ENCODE measurements at regions not wholly inside any gene's neighbourhood (a gene's known extent, or its start where the extent isn't known, plus 50 kb on each side); places are given as distances from the start of the nearest gene placed in this dataset.

- H3K9ac ChIP-seq (ENCODE audit: low read depth, low read length): no peak overlapping the region
- no peaks in the 10 kb centered on the region for H3K4me1 ChIP-seq (ENCODE audit: insufficient read depth, low read length)
- H3K36me3 ChIP-seq (ENCODE audit: insufficient read depth, low read length): no peaks in the 10 kb centered on the region
- no peaks in the 10 kb centered on the region for H3K9me3 ChIP-seq (ENCODE audit: control insufficient read depth, insufficient read depth, low read length)
Measured at GRCh38 chr18:22723221-22723620, 209.9 kb upstream of the RBBP8 start.

- Histone ChIP-seq H3K36me3 (ENCODE audit: insufficient read depth, low read length) (no peaks in the 10 kb centered on the region), H3K9ac (ENCODE audit: low read depth, low read length) (no peak overlapping the region), H3K9me3 (ENCODE audit: control insufficient read depth, insufficient read depth, low read length) (no peaks in the 10 kb centered on the region), H3K4me1 (ENCODE audit: insufficient read depth, low read length) (no peaks in the 10 kb centered on the region)
Measured at GRCh38 chr18:22723773-22724172, 209.4 kb upstream of the RBBP8 start.

GRCh38 chr18:22726469-22726868 is 206.7 kb upstream of the RBBP8 start:
- Histone ChIP-seq H3K36me3 (ENCODE audit: insufficient read depth, low read length) (no peaks in the 10 kb centered on the region), H3K9ac (ENCODE audit: low read depth, low read length) (no peak overlapping the region), H3K9me3 (ENCODE audit: control insufficient read depth, insufficient read depth, low read length) (no peaks in the 10 kb centered on the region), H3K4me1 (ENCODE audit: insufficient read depth, low read length) (no peaks in the 10 kb centered on the region)

GRCh38 chr18:22728016-22728415 is 205.1 kb upstream of the RBBP8 start:
- H3K36me3 ChIP-seq (ENCODE audit: insufficient read depth, low read length): no peaks in the 10 kb centered on the region
- no peak overlapping the region for H3K9ac ChIP-seq (ENCODE audit: low read depth, low read length)
- no peaks in the 10 kb centered on the region for H3K4me1 ChIP-seq (ENCODE audit: insufficient read depth, low read length)
- no peaks in the 10 kb centered on the region for H3K9me3 ChIP-seq (ENCODE audit: control insufficient read depth, insufficient read depth, low read length)

GRCh38 chr18:22728481-22729105 is 204.5 kb upstream of the RBBP8 start:
- Histone ChIP-seq H3K9me3 (ENCODE audit: control insufficient read depth, insufficient read depth, low read length) (no peaks in the 10 kb centered on the region), H3K36me3 (ENCODE audit: insufficient read depth, low read length) (no peaks in the 10 kb centered on the region), H3K9ac (ENCODE audit: low read depth, low read length) (no peak overlapping the region), H3K4me1 (ENCODE audit: insufficient read depth, low read length) (no peaks in the 10 kb centered on the region)

- H3K9me3 ChIP-seq (ENCODE audit: control insufficient read depth, insufficient read depth, low read length): no peaks in the 10 kb centered on the region
Measured at GRCh38 chr18:22731398-22731797, 201.7 kb upstream of the RBBP8 start.

GRCh38 chr18:22734105-22734661 is 198.9 kb upstream of the RBBP8 start:
- Histone ChIP-seq H3K36me3 (ENCODE audit: insufficient read depth, low read length) (no peaks in the 10 kb centered on the region), H3K9me3 (ENCODE audit: control insufficient read depth, insufficient read depth, low read length) (no peaks in the 10 kb centered on the region), H3K4me1 (ENCODE audit: insufficient read depth, low read length) (no peaks in the 10 kb centered on the region), H3K9ac (ENCODE audit: low read depth, low read length) (no peak overlapping the region)

More at GRCh38 chr18:22731398-22731797, 201.7 kb upstream of the RBBP8 start:
- no peak overlapping the region for H3K9ac ChIP-seq (ENCODE audit: low read depth, low read length)
- no peaks in the 10 kb centered on the region for H3K4me1 ChIP-seq (ENCODE audit: insufficient read depth, low read length)
- H3K36me3 ChIP-seq (ENCODE audit: insufficient read depth, low read length): no peaks in the 10 kb centered on the region

- H3K9ac ChIP-seq (ENCODE audit: low read depth, low read length): no peak overlapping the region
- H3K9me3 ChIP-seq (ENCODE audit: control insufficient read depth, insufficient read depth, low read length): no peaks in the 10 kb centered on the region
- no peaks in the 10 kb centered on the region for H3K36me3 ChIP-seq (ENCODE audit: insufficient read depth, low read length)
- H3K4me1 ChIP-seq (ENCODE audit: insufficient read depth, low read length): no peaks in the 10 kb centered on the region
Measured at GRCh38 chr18:22734791-22735627, 198.1 kb upstream of the RBBP8 start.

- no peaks in the 10 kb centered on the region for H3K9me3 ChIP-seq (ENCODE audit: control insufficient read depth, insufficient read depth, low read length)
- no peak overlapping the region for H3K9ac ChIP-seq (ENCODE audit: low read depth, low read length)
- no peaks in the 10 kb centered on the region for H3K4me1 ChIP-seq (ENCODE audit: insufficient read depth, low read length)
- no peaks in the 10 kb centered on the region for H3K36me3 ChIP-seq (ENCODE audit: insufficient read depth, low read length)
Measured at GRCh38 chr18:22737054-22737453, 196.1 kb upstream of the RBBP8 start.

- no peaks in the 10 kb centered on the region for H3K36me3 ChIP-seq (ENCODE audit: insufficient read depth, low read length)
- no peaks in the 10 kb centered on the region; the same call in 1 of the 2 replicates for H3K4me1 ChIP-seq (ENCODE audit: insufficient read depth, low read length)
- no peaks in the 10 kb centered on the region for H3K9me3 ChIP-seq (ENCODE audit: control insufficient read depth, insufficient read depth, low read length)
- H3K9ac ChIP-seq (ENCODE audit: low read depth, low read length): no peak overlapping the region
Measured at GRCh38 chr18:22739061-22739642, 194.0 kb upstream of the RBBP8 start.

GRCh38 chr18:22739789-22740188 is 193.3 kb upstream of the RBBP8 start:
- H3K9me3 ChIP-seq (ENCODE audit: control insufficient read depth, insufficient read depth, low read length): no peaks in the 10 kb centered on the region
- no peak overlapping the region for H3K9ac ChIP-seq (ENCODE audit: low read depth, low read length)
- H3K36me3 ChIP-seq (ENCODE audit: insufficient read depth, low read length): no peaks in the 10 kb centered on the region
- no peaks in the 10 kb centered on the region; the same call in 1 of the 2 replicates for H3K4me1 ChIP-seq (ENCODE audit: insufficient read depth, low read length)

GRCh38 chr18:22741318-22741717 is 191.8 kb upstream of the RBBP8 start:
- no peak overlapping the region for H3K9ac ChIP-seq (ENCODE audit: low read depth, low read length)
- no peaks in the 10 kb centered on the region; the same call in 1 of the 2 replicates for H3K4me1 ChIP-seq (ENCODE audit: insufficient read depth, low read length)
- no peaks in the 10 kb centered on the region for H3K9me3 ChIP-seq (ENCODE audit: control insufficient read depth, insufficient read depth, low read length)
- H3K36me3 ChIP-seq (ENCODE audit: insufficient read depth, low read length): no peaks in the 10 kb centered on the region

GRCh38 chr18:22742409-22742808 is 190.7 kb upstream of the RBBP8 start:
- Histone ChIP-seq H3K9me3 (ENCODE audit: control insufficient read depth, insufficient read depth, low read length) (no peaks in the 10 kb centered on the region), H3K9ac (ENCODE audit: low read depth, low read length) (no peak overlapping the region), H3K4me1 (ENCODE audit: insufficient read depth, low read length) (no peaks in the 10 kb centered on the region; the same call in 1 of the 2 replicates), H3K36me3 (ENCODE audit: insufficient read depth, low read length) (no peaks in the 10 kb centered on the region)

- no peaks in the 10 kb centered on the region for H3K9me3 ChIP-seq (ENCODE audit: control insufficient read depth, insufficient read depth, low read length)
- H3K36me3 ChIP-seq (ENCODE audit: insufficient read depth, low read length): no peaks in the 10 kb centered on the region
- no peaks in the 10 kb centered on the region; the same call in none of the 2 replicates for H3K4me1 ChIP-seq (ENCODE audit: insufficient read depth, low read length)
- no peak overlapping the region for H3K9ac ChIP-seq (ENCODE audit: low read depth, low read length)
Measured at GRCh38 chr18:22745966-22746365, 187.2 kb upstream of the RBBP8 start.
